Fibroblast of skin of back (primary cell): ENCODE measurements at regions not wholly inside any gene's neighbourhood (a gene's known extent, or its start where the extent isn't known, plus 50 kb on each side); places are given as distances from the start of the nearest gene placed in this dataset.

Experiments
- DNase-seq: peaks from one replicate; pipeline ENCODE4 v3.0.0-alpha.2; 2013

GRCh38 chr4:10334506-10335028, 122.7 kb downstream of the ZNF518B start:
- no peak for DNase-seq

- DNase-seq: no peak
These were observed 123.3 kb downstream of the ZNF518B start for GRCh38 chr4:10333942-10334341.

GRCh38 chr4:10326075-10326474, 131.2 kb downstream of the ZNF518B start:
- DNase-seq: no peak

- no peak for DNase-seq
These were observed 135.3 kb downstream of the ZNF518B start for GRCh38 chr4:10321931-10322330.

GRCh38 chr4:10320130-10320529, 137.1 kb downstream of the ZNF518B start:
- DNase-seq: no peak

GRCh38 chr4:10317345-10317744, 139.9 kb downstream of the ZNF518B start:
- DNase-seq: no peak

- no peak for DNase-seq
These were observed 140.4 kb downstream of the ZNF518B start for GRCh38 chr4:10316851-10317250.

- no peak for DNase-seq
These were observed 141.6 kb downstream of the ZNF518B start for GRCh38 chr4:10315638-10316037.

- DNase-seq: no peak
These were observed 144.7 kb downstream of the ZNF518B start for GRCh38 chr4:10312568-10312967.

GRCh38 chr4:10311939-10312338, 145.3 kb downstream of the ZNF518B start:
- no peak for DNase-seq

- no peak for DNase-seq
These were observed 151.4 kb downstream of the ZNF518B start for GRCh38 chr4:10305816-10306215.

- DNase-seq: no peak
These were observed 153.9 kb downstream of the ZNF518B start for GRCh38 chr4:10303291-10303690.

- DNase-seq: no peak
These were observed 155.1 kb downstream of the ZNF518B start for GRCh38 chr4:10302096-10302495.

- DNase-seq: peak; percentile 9
These were observed 157.6 kb downstream of the ZNF518B start for GRCh38 chr4:10299601-10300000.

GRCh38 chr4:10298681-10299080, 158.5 kb downstream of the ZNF518B start:
- DNase-seq: no peak

- DNase-seq: no peak
These were observed 160.5 kb downstream of the ZNF518B start for GRCh38 chr4:10296730-10297129.

GRCh38 chr4:10295301-10295700, 161.9 kb downstream of the ZNF518B start:
- DNase-seq: no peak

- DNase-seq: no peak
These were observed 167.7 kb downstream of the ZNF518B start for GRCh38 chr4:10289538-10289906.

- DNase-seq: no peak
These were observed 168.2 kb downstream of the ZNF518B start for GRCh38 chr4:10288830-10289537.

- no peak for DNase-seq
These were observed 168.4 kb upstream of the WDR1 start for GRCh38 chr4:10285028-10285427.

GRCh38 chr4:10283761-10284160, 167.2 kb upstream of the WDR1 start:
- no peak for DNase-seq

GRCh38 chr4:10281996-10282395, 165.4 kb upstream of the WDR1 start:
- DNase-seq: peak; percentile 40

GRCh38 chr4:10279261-10279660, 162.7 kb upstream of the WDR1 start:
- no peak for DNase-seq

GRCh38 chr4:10278071-10278470, 161.5 kb upstream of the WDR1 start:
- DNase-seq: no peak

GRCh38 chr4:10276152-10276551, 159.6 kb upstream of the WDR1 start:
- DNase-seq: no peak
